B cell (primary cell): ENCODE measurements at regions not wholly inside any gene's neighbourhood (a gene's known extent, or its start where the extent isn't known, plus 50 kb on each side); places are given as distances from the start of the nearest gene placed in this dataset.
"Not testable (repeated sequence)": the region's sequence is repeated elsewhere in the genome, so short reads cannot be mapped to it uniquely, and the experiment has no call there.

Experiments used
- ATAC-seq: fragments of 200-7000 bp; cut with Tn5 transposase; one replicate; pipeline ENCODE4 v1.10.0; 2021; ENCODE audit warnings: low read depth, mild to moderate bottlenecking, moderate number of reproducible peaks, moderate library complexity
- CTCF ChIA-PET: fragments of 350-600 bp; sonication (Branson Sonifier 250); formaldehyde crosslinking; loops from one replicate; lab custom pipeline; 2021; ENCODE audit warnings: antibody characterized with exemption, inconsistent platforms; lab: Charles Lee
- POLR2A ChIA-PET: fragments of 350-600 bp; sonication (Branson Sonifier 250); formaldehyde crosslinking; loops from one replicate; lab custom pipeline; 2021; ENCODE audit warnings: antibody characterized with exemption; lab: Charles Lee
- DNase-seq: peaks from one replicate; pipeline ENCODE4 v3.0.0; 2013
- H2AFZ ChIP-seq: 2 replicates; pipeline ENCODE4 v1.6.1; 2012; ENCODE audit warnings: mild to moderate bottlenecking, low read depth, low read length; ENCODE audit not compliant: insufficient read depth, poor library complexity, severe bottlenecking
- H3K27ac ChIP-seq, 2 donors: 1 replicate in 1 of 2; 2 replicates in 1 of 2; pipeline ENCODE4 v1.5.1; 2012 to 2013; ENCODE audit warnings: low read length in 2 of 2, mild to moderate bottlenecking in 2 of 2, moderate library complexity in 1 of 2
- H3K27me3 ChIP-seq, 4 experiments: fragments of 200-600 bp in 1 of 4; sonication (generic) in 1 of 4; replicated peaks in 1 of 4; 1 replicate in 2 of 4; 2 replicates in 2 of 4; pipeline versions ENCODE4 v1.6.1 to v1.7.0; 2013 to 2016; ENCODE audit warnings: low read length in 3 of 4, mild to moderate bottlenecking in 2 of 4, mixed read lengths in 1 of 4, moderate library complexity in 1 of 4; ENCODE audit not compliant: insufficient read depth in 4 of 4, control insufficient read depth in 3 of 4; ENCODE audit errors: control extremely low read depth in 1 of 4
- H3K36me3 ChIP-seq, 2 experiments: replicated peaks in 1 of 2; 1 replicate in 1 of 2; 2 replicates in 1 of 2; pipeline versions ENCODE4 v1.6.1 to v1.7.1; 2013; ENCODE audit warnings: low read length in 1 of 2; ENCODE audit not compliant: insufficient read depth in 2 of 2, control insufficient read depth in 1 of 2; ENCODE audit errors: control extremely low read depth in 1 of 2, extremely low read depth in 1 of 2
- H3K4me1 ChIP-seq, 2 donors: fragments of 200-600 bp in 1 of 2; sonication (generic) in 1 of 2; 1 replicate in 1 of 2; 2 replicates in 1 of 2; pipeline versions ENCODE4 v1.5.1 to v1.6.1; 2013 to 2017; ENCODE audit warnings: low read length in 2 of 2; ENCODE audit not compliant: control insufficient read depth in 2 of 2, insufficient read depth in 2 of 2
- H3K4me2 ChIP-seq: replicated peaks from 2 replicates; pipeline ENCODE3; 2012; ENCODE audit warnings: mild to moderate bottlenecking, low read depth, low read length; ENCODE audit not compliant: poor library complexity, severe bottlenecking
- H3K4me3 ChIP-seq, 5 experiments: fragments of 200-600 bp in 1 of 5; sonication (generic) in 1 of 5; 1 replicate in 3 of 5; 2 replicates in 2 of 5; pipeline versions ENCODE4 v1.5.1 to v1.7.0; 2011 to 2016; ENCODE audit warnings: low read length in 4 of 5, mild to moderate bottlenecking in 4 of 5, low read depth in 2 of 5, control low read depth in 1 of 5, moderate library complexity in 1 of 5; ENCODE audit not compliant: insufficient read depth in 1 of 5; ENCODE audit errors: control extremely low read depth in 1 of 5, extremely low read depth in 1 of 5
- H3K79me2 ChIP-seq: fragments of 200-600 bp; sonication (generic); one replicate; pipeline ENCODE4 v1.6.0; 2016; ENCODE audit warnings: low read length; ENCODE audit not compliant: control insufficient read depth, insufficient read depth
- H3K9ac ChIP-seq: fragments of 200-600 bp; sonication (generic); 2 replicates; pipeline ENCODE4 v1.6.1; 2017; ENCODE audit warnings: mild to moderate bottlenecking, low read length, moderate library complexity
- H3K9me3 ChIP-seq, 3 donors: one replicate each; pipeline versions ENCODE4 v1.6.1 to v1.7.1; 2013; ENCODE audit warnings: low read length in 2 of 3; ENCODE audit not compliant: control insufficient read depth in 2 of 3, insufficient read depth in 1 of 3; ENCODE audit errors: control extremely low read depth in 1 of 3
- H4K20me1 ChIP-seq: 2 replicates; pipeline ENCODE4 v1.6.0; 2012; ENCODE audit warnings: mild to moderate bottlenecking, low read length; ENCODE audit not compliant: insufficient read depth, control insufficient read depth, poor library complexity, severe bottlenecking
- H3K27ac Mint-ChIP-seq: one replicate; pipeline ENCODE4 v1.8.0; 2021; ENCODE audit warnings: mixed read lengths
- H3K27me3 Mint-ChIP-seq: one replicate; pipeline ENCODE4 v1.8.0; 2021; ENCODE audit warnings: mixed read lengths
- H3K4me1 Mint-ChIP-seq: one replicate; pipeline ENCODE4 v1.8.0; 2021; ENCODE audit warnings: mixed read lengths
- H3K4me3 Mint-ChIP-seq: one replicate; pipeline ENCODE4 v1.8.0; 2021; ENCODE audit warnings: mixed read lengths
- H3K9me3 Mint-ChIP-seq: one replicate; pipeline ENCODE4 v1.8.0; 2022; ENCODE audit warnings: mixed read lengths; ENCODE audit not compliant: insufficient read depth
- CTCF ChIP-seq: fragments of 200-600 bp; IDR thresholded peaks from one replicate; pipeline ENCODE4 v1.8.0; 2022; ENCODE audit warnings: antibody characterized with exemption, mild to moderate bottlenecking
- EZH2 ChIP-seq: IDR thresholded peaks from 2 replicates; pipeline ENCODE4 v1.6.1; 2012; ENCODE audit warnings: borderline replicate concordance, low read depth, mild to moderate bottlenecking, moderate library complexity, low read length; ENCODE audit not compliant: insufficient read depth, poor library complexity, severe bottlenecking
- WGBS: methylation state at CpG from one replicate; pipeline ENCODE4 v1.1.5; 2013; ENCODE audit warnings: missing lambda C conversion rate; ENCODE audit not compliant: insufficient coverage; 5-methylcytosine and 5-hydroxymethylcytosine counted together
- intact Hi-C: fragments of 100-400 bp; cut with micrococcal nuclease; formaldehyde crosslinking; loops from one replicate; pipeline ENCODE4 v1.10.0; 2022

GRCh38 chr13:103883164-103883563, 816.9 kb upstream of the SLC10A2 start:
- no peak overlapping the region for H3K27ac Mint-ChIP-seq
- no peaks in the 10 kb centered on the region for H3K36me3 ChIP-seq
- no peak overlapping the region for H2AFZ ChIP-seq
- no peak overlapping the region for H3K27ac ChIP-seq
- TF ChIP-seq CTCF (no peak), EZH2 (no peak)
- ChIA-PET CTCF (no interaction called here), POLR2A (no interaction called here)
- intact Hi-C loops: no loop called here
- no peaks in the 10 kb centered on the region for H3K9me3 Mint-ChIP-seq
- WGBS: 11% methylated on average over 5 of the region's 7 CpGs
- no peaks in the 10 kb centered on the region for H3K9me3 ChIP-seq
- no peaks in the 10 kb centered on the region for H4K20me1 ChIP-seq
- no peak overlapping the region for H3K4me2 ChIP-seq
- no peaks in the 10 kb centered on the region for H3K4me1 ChIP-seq
- ATAC-seq (no peak), DNase-seq (no peak)
- H3K27me3 ChIP-seq: no peaks in the 10 kb centered on the region
- H3K4me3 ChIP-seq: no peak overlapping the region
- no peak overlapping the region for H3K9ac ChIP-seq
- H3K4me1 Mint-ChIP-seq: no peaks in the 10 kb centered on the region
- no peaks in the 10 kb centered on the region for H3K79me2 ChIP-seq
- no peaks in the 10 kb centered on the region for H3K27me3 Mint-ChIP-seq
- no peak overlapping the region for H3K4me3 Mint-ChIP-seq

- H3K27ac ChIP-seq, intact Hi-C loops, ATAC-seq, H3K27me3 Mint-ChIP-seq, H3K4me3 Mint-ChIP-seq, POLR2A ChIA-PET, H4K20me1 ChIP-seq, H3K36me3 ChIP-seq, H2AFZ ChIP-seq, H3K9ac ChIP-seq, H3K4me1 ChIP-seq, H3K9me3 Mint-ChIP-seq, DNase-seq, H3K9me3 ChIP-seq, CTCF ChIA-PET, H3K27me3 ChIP-seq, H3K4me3 ChIP-seq, H3K4me1 Mint-ChIP-seq, H3K4me2 ChIP-seq, H3K27ac Mint-ChIP-seq, H3K79me2 ChIP-seq: not testable (repeated sequence)
- WGBS: 97% methylated on average over 13 of the region's 13 CpGs
These were observed 813.9 kb upstream of the SLC10A2 start for GRCh38 chr13:103880146-103880545.
